HepG2 (cell line): ENCODE measurements at regions not wholly inside any gene's neighbourhood (a gene's known extent, or its start where the extent isn't known, plus 50 kb on each side); places are given as distances from the start of the nearest gene placed in this dataset.

Experiments used
- ATF1 ChIP-seq: IDR thresholded peaks from 2 replicates; pipeline ENCODE4 v1.6.1; 2016; ENCODE audit warnings: mild to moderate bottlenecking, control low read depth
- HDAC2 ChIP-seq: sonication (generic); formaldehyde crosslinking; IDR thresholded peaks from 2 replicates; pipeline ENCODE4 v1.4.0; 2020; ENCODE audit warnings: missing genetic modification reagents
- KAT7 ChIP-seq: IDR thresholded peaks from 2 replicates; pipeline ENCODE4 v1.6.1; 2018; ENCODE audit warnings: borderline replicate concordance, missing compliant biosample characterization
- KDM5A ChIP-seq: fragments of 200-600 bp; sonication (generic); IDR thresholded peaks from 2 replicates; pipeline ENCODE4 v1.7.0; 2018; ENCODE audit warnings: antibody characterized with exemption, mild to moderate bottlenecking, low read length, borderline replicate concordance
- KLF15 ChIP-seq: sonication (generic); formaldehyde crosslinking; IDR thresholded peaks from 2 replicates; pipeline ENCODE4 v1.8.1; 2023; ENCODE audit warnings: borderline replicate concordance, mild to moderate bottlenecking, inconsistent platforms, missing genetic modification reagents, mixed read lengths
- RXRA ChIP-seq: sonication (generic); formaldehyde crosslinking; IDR thresholded peaks from 2 replicates; pipeline ENCODE4 v1.5.1; 2020; ENCODE audit warnings: missing genetic modification reagents
- SIN3B ChIP-seq: fragments of 150-350 bp; IDR thresholded peaks from 2 replicates; pipeline ENCODE4 v1.6.1; 2014; ENCODE audit warnings: low read length
- SMAD3 ChIP-seq: sonication (generic); formaldehyde crosslinking; IDR thresholded peaks from 2 replicates; pipeline ENCODE4 v1.4.0; 2020; ENCODE audit warnings: missing genetic modification reagents
- TARDBP ChIP-seq: sonication (generic); formaldehyde crosslinking; IDR thresholded peaks from 2 replicates; pipeline ENCODE4 v1.8.0; 2022; ENCODE audit warnings: mild to moderate bottlenecking, missing genetic modification reagents
- THAP11 ChIP-seq: IDR thresholded peaks from 2 replicates; pipeline ENCODE4 v1.6.1; 2016; ENCODE audit warnings: missing biosample characterization, missing genetic modification reagents
- ZNF83 ChIP-seq: sonication (generic); formaldehyde crosslinking; IDR thresholded peaks from 2 replicates; pipeline ENCODE4 v1.4.0; 2020; ENCODE audit warnings: missing genetic modification reagents, mild to moderate bottlenecking, borderline replicate concordance
- ZNF839 ChIP-seq: sonication (generic); formaldehyde crosslinking; IDR thresholded peaks from 2 replicates; pipeline ENCODE4 v1.4.0; 2020; ENCODE audit warnings: missing genetic modification reagents, mild to moderate bottlenecking, borderline replicate concordance
- TF ChIP-seq, protein P1 (sequence below): IDR thresholded peaks from 2 replicates; pipeline ENCODE4 v1.4.0; 2020; ENCODE audit warnings: mild to moderate bottlenecking, missing genetic modification reagents
- TF ChIP-seq, protein P2 (sequence below): IDR thresholded peaks from 2 replicates; pipeline ENCODE4 v1.6.1; 2016; ENCODE audit warnings: mild to moderate bottlenecking, missing biosample characterization, missing genetic modification reagents
- TF ChIP-seq, protein P3 (sequence below), 2 experiments: fragments of 450-650 bp in 1 of 2; sonication (generic) in 1 of 2; formaldehyde crosslinking in 1 of 2; IDR thresholded peaks; 2 replicates each; pipeline versions ENCODE4 v1.6.1 to v1.8.0; 2016 to 2022; ENCODE audit warnings: antibody characterized with exemption in 1 of 2, mild to moderate bottlenecking in 1 of 2, missing genetic modification reagents in 1 of 2
- TF ChIP-seq, protein P4 (sequence below): sonication (generic); formaldehyde crosslinking; conservative IDR thresholded peaks from 2 replicates; pipeline ENCODE4 v1.5.0; 2020; ENCODE audit warnings: missing genetic modification reagents

DNA sequence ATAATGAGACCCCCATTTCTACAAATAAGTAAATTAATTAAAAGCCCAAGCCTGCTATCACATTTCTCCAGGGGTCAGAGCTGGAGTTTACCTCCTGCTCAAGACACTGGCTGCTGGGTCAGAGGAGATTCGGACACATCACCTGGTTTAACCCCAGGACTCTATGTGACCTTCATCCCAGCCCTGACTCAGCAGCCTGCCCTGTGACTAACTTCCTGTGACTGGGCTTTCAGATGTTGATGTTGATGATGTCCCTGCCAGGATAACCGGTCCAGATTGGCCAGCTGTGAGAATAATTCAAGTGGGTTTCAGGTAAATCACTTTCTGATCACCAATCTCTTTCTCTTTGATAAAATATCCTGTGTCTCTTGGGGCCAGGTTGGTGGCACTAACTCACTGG lies 102.4 kb upstream of the MAML3 start (continued):
- TF ChIP-seq, protein P1, sequence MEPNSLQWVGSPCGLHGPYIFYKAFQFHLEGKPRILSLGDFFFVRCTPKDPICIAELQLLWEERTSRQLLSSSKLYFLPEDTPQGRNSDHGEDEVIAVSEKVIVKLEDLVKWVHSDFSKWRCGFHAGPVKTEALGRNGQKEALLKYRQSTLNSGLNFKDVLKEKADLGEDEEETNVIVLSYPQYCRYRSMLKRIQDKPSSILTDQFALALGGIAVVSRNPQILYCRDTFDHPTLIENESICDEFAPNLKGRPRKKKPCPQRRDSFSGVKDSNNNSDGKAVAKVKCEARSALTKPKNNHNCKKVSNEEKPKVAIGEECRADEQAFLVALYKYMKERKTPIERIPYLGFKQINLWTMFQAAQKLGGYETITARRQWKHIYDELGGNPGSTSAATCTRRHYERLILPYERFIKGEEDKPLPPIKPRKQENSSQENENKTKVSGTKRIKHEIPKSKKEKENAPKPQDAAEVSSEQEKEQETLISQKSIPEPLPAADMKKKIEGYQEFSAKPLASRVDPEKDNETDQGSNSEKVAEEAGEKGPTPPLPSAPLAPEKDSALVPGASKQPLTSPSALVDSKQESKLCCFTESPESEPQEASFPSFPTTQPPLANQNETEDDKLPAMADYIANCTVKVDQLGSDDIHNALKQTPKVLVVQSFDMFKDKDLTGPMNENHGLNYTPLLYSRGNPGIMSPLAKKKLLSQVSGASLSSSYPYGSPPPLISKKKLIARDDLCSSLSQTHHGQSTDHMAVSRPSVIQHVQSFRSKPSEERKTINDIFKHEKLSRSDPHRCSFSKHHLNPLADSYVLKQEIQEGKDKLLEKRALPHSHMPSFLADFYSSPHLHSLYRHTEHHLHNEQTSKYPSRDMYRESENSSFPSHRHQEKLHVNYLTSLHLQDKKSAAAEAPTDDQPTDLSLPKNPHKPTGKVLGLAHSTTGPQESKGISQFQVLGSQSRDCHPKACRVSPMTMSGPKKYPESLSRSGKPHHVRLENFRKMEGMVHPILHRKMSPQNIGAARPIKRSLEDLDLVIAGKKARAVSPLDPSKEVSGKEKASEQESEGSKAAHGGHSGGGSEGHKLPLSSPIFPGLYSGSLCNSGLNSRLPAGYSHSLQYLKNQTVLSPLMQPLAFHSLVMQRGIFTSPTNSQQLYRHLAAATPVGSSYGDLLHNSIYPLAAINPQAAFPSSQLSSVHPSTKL (CRISPR knock-in tag) = 0 out of 2 replicates have a peak, but pooled peaks have one; percentile 11
- TF ChIP-seq ZNF83 (no peak), RXRA (peak; percentile 61; the same call in 1 of the 2 replicates), SMAD3 (CRISPR knock-in tag) (no peak), ZNF839 (CRISPR knock-in tag) (no peak), HDAC2 (CRISPR knock-in tag) (no peak), TARDBP (CRISPR knock-in tag) (no peak), THAP11 (CRISPR knock-in tag) (no peak), KLF15 (CRISPR knock-in tag) (no peak), SIN3B (no peak), ATF1 (CRISPR knock-in tag) (no peak), KDM5A (no peak), KAT7 (CRISPR knock-in tag) (no peak)
- TF ChIP-seq, protein P2, sequence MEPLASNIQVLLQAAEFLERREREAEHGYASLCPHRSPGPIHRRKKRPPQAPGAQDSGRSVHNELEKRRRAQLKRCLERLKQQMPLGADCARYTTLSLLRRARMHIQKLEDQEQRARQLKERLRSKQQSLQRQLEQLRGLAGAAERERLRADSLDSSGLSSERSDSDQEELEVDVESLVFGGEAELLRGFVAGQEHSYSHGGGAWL (CRISPR knock-in tag) = no peak
- TF ChIP-seq, protein P3, sequence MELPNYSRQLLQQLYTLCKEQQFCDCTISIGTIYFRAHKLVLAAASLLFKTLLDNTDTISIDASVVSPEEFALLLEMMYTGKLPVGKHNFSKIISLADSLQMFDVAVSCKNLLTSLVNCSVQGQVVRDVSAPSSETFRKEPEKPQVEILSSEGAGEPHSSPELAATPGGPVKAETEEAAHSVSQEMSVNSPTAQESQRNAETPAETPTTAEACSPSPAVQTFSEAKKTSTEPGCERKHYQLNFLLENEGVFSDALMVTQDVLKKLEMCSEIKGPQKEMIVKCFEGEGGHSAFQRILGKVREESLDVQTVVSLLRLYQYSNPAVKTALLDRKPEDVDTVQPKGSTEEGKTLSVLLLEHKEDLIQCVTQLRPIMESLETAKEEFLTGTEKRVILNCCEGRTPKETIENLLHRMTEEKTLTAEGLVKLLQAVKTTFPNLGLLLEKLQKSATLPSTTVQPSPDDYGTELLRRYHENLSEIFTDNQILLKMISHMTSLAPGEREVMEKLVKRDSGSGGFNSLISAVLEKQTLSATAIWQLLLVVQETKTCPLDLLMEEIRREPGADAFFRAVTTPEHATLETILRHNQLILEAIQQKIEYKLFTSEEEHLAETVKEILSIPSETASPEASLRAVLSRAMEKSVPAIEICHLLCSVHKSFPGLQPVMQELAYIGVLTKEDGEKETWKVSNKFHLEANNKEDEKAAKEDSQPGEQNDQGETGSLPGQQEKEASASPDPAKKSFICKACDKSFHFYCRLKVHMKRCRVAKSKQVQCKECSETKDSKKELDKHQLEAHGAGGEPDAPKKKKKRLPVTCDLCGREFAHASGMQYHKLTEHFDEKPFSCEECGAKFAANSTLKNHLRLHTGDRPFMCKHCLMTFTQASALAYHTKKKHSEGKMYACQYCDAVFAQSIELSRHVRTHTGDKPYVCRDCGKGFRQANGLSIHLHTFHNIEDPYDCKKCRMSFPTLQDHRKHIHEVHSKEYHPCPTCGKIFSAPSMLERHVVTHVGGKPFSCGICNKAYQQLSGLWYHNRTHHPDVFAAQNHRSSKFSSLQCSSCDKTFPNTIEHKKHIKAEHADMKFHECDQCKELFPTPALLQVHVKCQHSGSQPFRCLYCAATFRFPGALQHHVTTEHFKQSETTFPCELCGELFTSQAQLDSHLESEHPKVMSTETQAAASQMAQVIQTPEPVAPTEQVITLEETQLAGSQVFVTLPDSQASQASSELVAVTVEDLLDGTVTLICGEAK (IDR thresholded peaks at IDR 0.05) = no peak
- TF ChIP-seq, protein P3 (CRISPR knock-in tag; IDR thresholded peaks at IDR 0.05) = no peak
- TF ChIP-seq, protein P4, sequence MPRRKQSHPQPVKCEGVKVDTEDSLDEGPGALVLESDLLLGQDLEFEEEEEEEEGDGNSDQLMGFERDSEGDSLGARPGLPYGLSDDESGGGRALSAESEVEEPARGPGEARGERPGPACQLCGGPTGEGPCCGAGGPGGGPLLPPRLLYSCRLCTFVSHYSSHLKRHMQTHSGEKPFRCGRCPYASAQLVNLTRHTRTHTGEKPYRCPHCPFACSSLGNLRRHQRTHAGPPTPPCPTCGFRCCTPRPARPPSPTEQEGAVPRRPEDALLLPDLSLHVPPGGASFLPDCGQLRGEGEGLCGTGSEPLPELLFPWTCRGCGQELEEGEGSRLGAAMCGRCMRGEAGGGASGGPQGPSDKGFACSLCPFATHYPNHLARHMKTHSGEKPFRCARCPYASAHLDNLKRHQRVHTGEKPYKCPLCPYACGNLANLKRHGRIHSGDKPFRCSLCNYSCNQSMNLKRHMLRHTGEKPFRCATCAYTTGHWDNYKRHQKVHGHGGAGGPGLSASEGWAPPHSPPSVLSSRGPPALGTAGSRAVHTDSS = no peak
